HepG2 (cell line): ENCODE measurements at regions not wholly inside any gene's neighbourhood (a gene's known extent, or its start where the extent isn't known, plus 50 kb on each side); places are given as distances from the start of the nearest gene placed in this dataset.

ENCODE experiments used
- ATAC-seq: fragments of 200-7000 bp; cut with Tn5 transposase; 3 replicates; pipeline ENCODE4 v1.9.1; 2020; ENCODE audit warnings: mild to moderate bottlenecking, moderate library complexity
- BruUV-seq: library from RNA; stranded (reverse); fragments of 400-500 nt; replicated peaks from 2 replicates; lab custom pipeline; 2021; lab: Mats Ljungman, UMichigan
- CTCF ChIA-PET: fragments of 300-600 bp; formaldehyde crosslinking; extraction: SDS; loops from one replicate; lab custom pipeline; 2021; ENCODE audit warnings: low total read pairs, inconsistent platforms, low intra/inter-chr PET ratio; lab: Yijun Ruan, JAX
- POLR2A ChIA-PET: fragments of 350-600 bp; sonication (Branson Sonifier 250); formaldehyde crosslinking; loops from one replicate; lab custom pipeline; 2020; ENCODE audit warnings: antibody characterized with exemption, inconsistent platforms; lab: Yijun Ruan, JAX
- DNase-seq: peaks from one replicate; pipeline ENCODE4 v3.0.0-alpha.2; 2015; ENCODE audit warnings: low spot score
- FAIRE-seq: peaks from 3 replicates; lab custom pipeline; 2011; peaks lifted over from hg19 to GRCh38; lab: Jason Lieb, UNC
- H2AFZ ChIP-seq: one replicate; pipeline ENCODE4 v1.6.1; 2011; ENCODE audit warnings: low read length, inconsistent platforms
- H3K27ac ChIP-seq: fragments of 300-600 bp; 3 replicates; pipeline ENCODE4 v1.8.0; 2011; ENCODE audit warnings: mixed run types, mild to moderate bottlenecking, mixed read lengths, low read length, inconsistent platforms; ENCODE audit not compliant: insufficient read depth; ENCODE audit errors: extremely low read length
- H3K27me3 ChIP-seq, 2 experiments: fragments of 200-600 bp in 1 of 2; 2 replicates in 1 of 2; 3 replicates in 1 of 2; pipeline versions ENCODE4 v1.6.0 to v1.8.0; 2011; ENCODE audit warnings: low read length in 2 of 2, mild to moderate bottlenecking in 2 of 2, moderate library complexity in 2 of 2, inconsistent platforms in 1 of 2; ENCODE audit not compliant: insufficient read depth in 2 of 2, control insufficient read depth in 1 of 2
- H3K36me3 ChIP-seq, 2 experiments: fragments of 200-600 bp in 1 of 2; replicated peaks in 1 of 2; 2 replicates in 1 of 2; 3 replicates in 1 of 2; pipeline versions ENCODE4 v1.5.1 to v1.8.0; 2011; ENCODE audit warnings: low read length in 2 of 2, inconsistent platforms in 1 of 2; ENCODE audit not compliant: insufficient read depth in 2 of 2, control insufficient read depth in 1 of 2
- H3K4me1 ChIP-seq: 2 replicates; pipeline ENCODE4 v1.5.1; 2012; ENCODE audit warnings: low read length, inconsistent platforms; ENCODE audit not compliant: insufficient read depth
- H3K4me2 ChIP-seq: 2 replicates; pipeline ENCODE4 v1.6.0; 2011; ENCODE audit warnings: low read depth, low read length, inconsistent platforms
- H3K4me3 ChIP-seq, 3 experiments: fragments of 200-600 bp in 1 of 3; sonication (generic), shearing (Covaris generic) in 1 of 3; replicated peaks in 1 of 3; 2 replicates each; pipeline ENCODE4 v1.5.1; 2011 to 2016; ENCODE audit warnings: low read length in 3 of 3, inconsistent platforms in 2 of 3, low read depth in 2 of 3, mild to moderate bottlenecking in 2 of 3, control low read depth in 1 of 3, mixed read lengths in 1 of 3; ENCODE audit not compliant: insufficient read depth in 1 of 3
- H3K79me2 ChIP-seq: one replicate; pipeline ENCODE4 v1.6.1; 2011; ENCODE audit warnings: low read length, inconsistent platforms; ENCODE audit not compliant: insufficient read depth
- H3K9ac ChIP-seq: 2 replicates; pipeline ENCODE4 v1.6.0; 2011; ENCODE audit warnings: mild to moderate bottlenecking, low read depth, low read length, inconsistent platforms; ENCODE audit not compliant: insufficient read depth
- H3K9me3 ChIP-seq: 2 replicates; pipeline ENCODE4 v1.5.1; 2012; ENCODE audit warnings: mild to moderate bottlenecking, low read length
- H4K20me1 ChIP-seq: 2 replicates; pipeline ENCODE4 v1.6.0; 2011; ENCODE audit warnings: inconsistent platforms, mild to moderate bottlenecking, low read length, moderate library complexity; ENCODE audit not compliant: insufficient read depth
- CBFB ChIP-seq: sonication (generic); formaldehyde crosslinking; IDR thresholded peaks from 2 replicates; pipeline ENCODE4 v1.4.0; 2020; ENCODE audit warnings: missing genetic modification reagents
- FOSL2 ChIP-seq: sonication (generic); formaldehyde crosslinking; IDR thresholded peaks from 2 replicates; pipeline ENCODE4 v1.4.0; 2020; ENCODE audit warnings: missing genetic modification reagents
- KMT2B ChIP-seq: IDR thresholded peaks from 2 replicates; pipeline ENCODE4 v1.6.1; 2016; ENCODE audit warnings: missing genetic modification reagents, missing compliant biosample characterization
- LBX2 ChIP-seq: sonication (generic); formaldehyde crosslinking; IDR thresholded peaks from 2 replicates; pipeline ENCODE4 v1.5.0; 2020; ENCODE audit warnings: missing genetic modification reagents, mild to moderate bottlenecking, borderline replicate concordance
- NONO ChIP-seq, 2 experiments: fragments of 450-650 bp in 1 of 2; sonication (generic) in 1 of 2; formaldehyde crosslinking in 1 of 2; IDR thresholded peaks in 1 of 2; conservative IDR thresholded peaks in 1 of 2; 2 replicates each; pipeline versions ENCODE4 v1.6.1 to v1.8.0; 2017 to 2022; ENCODE audit warnings: mild to moderate bottlenecking in 1 of 2, missing genetic modification reagents in 1 of 2, moderate library complexity in 1 of 2
- POGZ ChIP-seq: sonication (generic); formaldehyde crosslinking; IDR thresholded peaks from 2 replicates; pipeline ENCODE4 v1.4.0; 2020; ENCODE audit warnings: mild to moderate bottlenecking, missing genetic modification reagents
- POLR2AphosphoS2 ChIP-seq: IDR thresholded peaks from 2 replicates; pipeline ENCODE4 v1.6.1; 2011; ENCODE audit warnings: low read depth, low read length, improper control_type of control experiment
- SAFB2 ChIP-seq: sonication (generic); formaldehyde crosslinking; IDR thresholded peaks from 2 replicates; pipeline ENCODE4 v1.5.1; 2020; ENCODE audit warnings: missing genetic modification reagents, low read depth, mild to moderate bottlenecking, borderline replicate concordance
- SIN3A ChIP-seq: IDR thresholded peaks from 2 replicates; pipeline ENCODE4 v1.6.1; 2011; ENCODE audit warnings: low read depth, mild to moderate bottlenecking, control low read depth, low read length, borderline replicate concordance
- SOX6 ChIP-seq, 2 experiments: fragments of 450-650 bp in 1 of 2; sonication (generic) in 1 of 2; formaldehyde crosslinking in 1 of 2; IDR thresholded peaks; 2 replicates each; pipeline versions ENCODE4 v1.4.0 to v1.6.1; 2017 to 2020; ENCODE audit warnings: antibody characterized with exemption in 1 of 2, mild to moderate bottlenecking in 1 of 2, missing genetic modification reagents in 1 of 2
- TARDBP ChIP-seq: sonication (generic); formaldehyde crosslinking; IDR thresholded peaks from 2 replicates; pipeline ENCODE4 v1.8.0; 2022; ENCODE audit warnings: mild to moderate bottlenecking, missing genetic modification reagents
- TEAD3 ChIP-seq: optimal IDR thresholded peaks from 2 replicates; pipeline ENCODE3; 2016; ENCODE audit warnings: borderline replicate concordance
- ZBTB2 ChIP-seq: sonication (generic); formaldehyde crosslinking; IDR thresholded peaks from 2 replicates; pipeline ENCODE4 v1.8.0; 2022; ENCODE audit warnings: low read depth, missing genetic modification reagents
- ZNF281 ChIP-seq: sonication (generic); formaldehyde crosslinking; IDR thresholded peaks from 2 replicates; pipeline ENCODE4 v1.4.0; 2020; ENCODE audit warnings: missing genetic modification reagents, borderline replicate concordance
- WGBS: methylation state at CpG from one replicate; pipeline ENCODE4 v1.1.6; 2017; ENCODE audit warnings: low lambda C conversion rate; 5-methylcytosine and 5-hydroxymethylcytosine counted together
- in situ Hi-C: cut with HindIII; loops from 2 replicates; pipeline ENCODE4 v1.10.0; 2017; ENCODE audit warnings: low pct_unique_long_range_greater_than_20kb; ENCODE audit not compliant: extremely low pct_ligation_motif_present
- intact Hi-C: fragments of 100-400 bp; cut with micrococcal nuclease; formaldehyde crosslinking; loops from one replicate; pipeline ENCODE4 v1.10.0; 2022; ENCODE audit not compliant: unreplicated experiment

- no peak for TF ChIP-seq SOX6 (IDR thresholded peaks at IDR 0.05)
- no peak for TF ChIP-seq SOX6 (CRISPR knock-in tag; IDR thresholded peaks at IDR 0.05)
- TF ChIP-seq LBX2, result no peak
- no peak for TF ChIP-seq POLR2AphosphoS2
- TF ChIP-seq SIN3A, result no peak
- no peak for TF ChIP-seq FOSL2
These were observed 113.6 kb upstream of the MDFIC2 start (continued) for GRCh38 chr3:70426071-70426470.

GRCh38 chr3:70421506-70421905 lies 109.1 kb upstream of the MDFIC2 start:
- Histone ChIP-seq H3K27me3 (no peaks in the 10 kb centered on the region), H4K20me1 (no peaks in the 10 kb centered on the region), H3K9ac (no peak overlapping the region), H3K4me2 (no peak overlapping the region), H3K4me1 (no peaks in the 10 kb centered on the region), H2AFZ (no peak overlapping the region), H3K4me3 (no peak overlapping the region), H3K9me3 (no peaks in the 10 kb centered on the region), H3K27ac (no peak overlapping the region), H3K79me2 (no peaks in the 10 kb centered on the region), H3K36me3 (no peaks in the 10 kb centered on the region)
- ATAC-seq (no peak), FAIRE-seq (no peak), DNase-seq (no peak)
- WGBS, result 1% methylated on average over 4 of the region's 4 CpGs
- TF ChIP-seq POGZ (CRISPR knock-in tag), result no peak
- TF ChIP-seq NONO (IDR thresholded peaks at IDR 0.05), result no peak
- TF ChIP-seq NONO (CRISPR knock-in tag; conservative IDR thresholded peaks at IDR 0.05), result no peak
- TF ChIP-seq ZNF281, result no peak
- TF ChIP-seq CBFB (CRISPR knock-in tag), result no peak
- TF ChIP-seq TARDBP (CRISPR knock-in tag), result no peak
- no peak for TF ChIP-seq KMT2B (CRISPR knock-in tag)
- no peak for TF ChIP-seq TEAD3 (CRISPR knock-in tag)
- TF ChIP-seq SAFB2 (CRISPR knock-in tag), result no peak
- no peak for TF ChIP-seq ZBTB2 (CRISPR knock-in tag)
- BruUV-seq, result no TSS peak
- ChIA-PET POLR2A (no interaction called here), CTCF (no interaction called here)
- in situ Hi-C loops (no loop called here), intact Hi-C loops (no loop called here)
